Right lobe of liver (tissue), 4 donors: ENCODE measurements at regions not wholly inside any gene's neighbourhood (a gene's known extent, or its start where the extent isn't known, plus 50 kb on each side); places are given as distances from the start of the nearest gene placed in this dataset.

ENCODE experiments used
- POLR2A ChIP-seq: fragments of 450-650 bp; IDR thresholded peaks from one replicate; pipeline ENCODE4 v1.6.1; 2017; ENCODE audit warnings: antibody characterized with exemption, mild to moderate bottlenecking
- TF ChIP-seq, protein P1 (sequence below), 4 donors: fragments of 200-600 bp in 3 of 4; fragments of 450-650 bp in 1 of 4; IDR thresholded peaks; one replicate each; pipeline versions ENCODE4 v1.5.1 to v1.8.0; 2016 to 2022; ENCODE audit warnings: antibody characterized with exemption in 4 of 4, mild to moderate bottlenecking in 2 of 4
- donor health status: DM: no; HTN: no; CAD: no.
- donor health status: DM: no; HTN: no; CAD: no.
- donor health status: DM: no; HTN: yes; CAD: no.

DNA sequence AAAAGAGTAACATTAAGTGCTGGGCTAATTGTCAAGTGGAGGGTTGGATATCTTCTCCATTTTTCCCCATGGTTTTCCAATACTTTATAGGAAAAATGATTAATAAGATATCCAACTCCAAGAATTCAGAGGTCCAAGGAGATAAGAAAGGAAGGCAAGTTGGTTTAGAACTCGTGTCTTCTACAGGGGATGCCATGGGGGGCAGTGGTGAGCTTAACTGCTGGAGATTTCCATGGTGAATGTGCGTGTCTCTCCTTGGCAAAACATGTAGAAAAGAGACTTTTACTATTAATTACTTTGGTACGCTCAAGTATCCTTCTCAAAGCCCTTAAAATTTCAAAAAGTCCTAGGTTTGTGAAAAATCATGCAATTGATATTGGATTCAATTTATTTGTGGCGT lies 982.9 kb upstream of the RBFOX1 start:
- TF ChIP-seq, protein P1, sequence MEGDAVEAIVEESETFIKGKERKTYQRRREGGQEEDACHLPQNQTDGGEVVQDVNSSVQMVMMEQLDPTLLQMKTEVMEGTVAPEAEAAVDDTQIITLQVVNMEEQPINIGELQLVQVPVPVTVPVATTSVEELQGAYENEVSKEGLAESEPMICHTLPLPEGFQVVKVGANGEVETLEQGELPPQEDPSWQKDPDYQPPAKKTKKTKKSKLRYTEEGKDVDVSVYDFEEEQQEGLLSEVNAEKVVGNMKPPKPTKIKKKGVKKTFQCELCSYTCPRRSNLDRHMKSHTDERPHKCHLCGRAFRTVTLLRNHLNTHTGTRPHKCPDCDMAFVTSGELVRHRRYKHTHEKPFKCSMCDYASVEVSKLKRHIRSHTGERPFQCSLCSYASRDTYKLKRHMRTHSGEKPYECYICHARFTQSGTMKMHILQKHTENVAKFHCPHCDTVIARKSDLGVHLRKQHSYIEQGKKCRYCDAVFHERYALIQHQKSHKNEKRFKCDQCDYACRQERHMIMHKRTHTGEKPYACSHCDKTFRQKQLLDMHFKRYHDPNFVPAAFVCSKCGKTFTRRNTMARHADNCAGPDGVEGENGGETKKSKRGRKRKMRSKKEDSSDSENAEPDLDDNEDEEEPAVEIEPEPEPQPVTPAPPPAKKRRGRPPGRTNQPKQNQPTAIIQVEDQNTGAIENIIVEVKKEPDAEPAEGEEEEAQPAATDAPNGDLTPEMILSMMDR (IDR thresholded peaks at IDR 0.05): no peak
- no peak for TF ChIP-seq POLR2A
